HG03342 (cell line): ENCODE measurements at regions not wholly inside any gene's neighbourhood (a gene's known extent, or its start where the extent isn't known, plus 50 kb on each side); places are given as distances from the start of the nearest gene placed in this dataset.

ENCODE experiments used
- ATAC-seq: cut with Tn5 transposase; IDR thresholded peaks from one replicate; pipeline ENCODE4 v1.9.1; 2021; ENCODE audit warnings: mild to moderate bottlenecking, moderate library complexity; ENCODE audit not compliant: unreplicated experiment

GRCh38 chr3:77837456-77838025 lies 797.6 kb downstream of the ROBO2 start:
- no peak for ATAC-seq

DNA sequence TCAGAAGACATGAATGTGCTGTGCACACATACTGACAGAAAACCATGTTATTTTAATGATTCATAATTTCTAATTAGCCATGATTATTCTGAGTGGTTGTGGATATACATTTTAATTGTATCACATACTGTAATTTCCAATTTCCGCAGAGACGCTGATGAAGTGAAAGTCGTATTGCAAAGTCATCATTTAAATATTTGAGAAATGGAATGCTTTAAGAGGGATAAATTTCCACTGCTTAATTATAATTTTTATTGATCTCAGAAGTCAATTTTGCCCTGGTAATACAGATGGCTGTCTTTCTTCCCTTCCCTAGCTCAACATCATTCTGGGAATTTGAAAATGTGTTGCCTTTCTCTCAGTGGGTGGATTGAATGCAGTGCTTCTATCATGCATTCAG lies 819.3 kb downstream of the ROBO2 start:
- no peak for ATAC-seq

GRCh38 chr3:77868725-77869124 lies 828.8 kb downstream of the ROBO2 start:
- no peak for ATAC-seq

DNA sequence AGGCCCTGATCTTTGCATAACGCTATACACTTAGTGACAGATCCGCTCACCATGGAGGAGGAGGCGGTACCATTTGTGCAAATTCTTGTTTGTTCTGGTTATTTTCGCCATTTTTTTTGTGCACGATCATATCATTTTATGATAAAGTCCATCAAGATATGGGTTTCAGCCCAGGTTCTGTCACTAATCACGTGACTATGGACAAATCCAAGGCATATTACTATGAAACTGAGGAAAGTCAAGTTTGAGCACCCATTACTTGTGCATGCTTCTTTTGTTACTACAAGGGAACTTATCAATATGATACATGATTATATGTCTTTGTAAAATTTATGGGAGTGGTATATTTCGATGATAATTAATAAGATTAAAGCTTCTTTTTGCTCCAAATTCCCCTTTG lies 829.5 kb downstream of the ROBO2 start:
- ATAC-seq = no peak

GRCh38 chr3:77871436-77871835 lies 831.5 kb downstream of the ROBO2 start:
- no peak for ATAC-seq

DNA sequence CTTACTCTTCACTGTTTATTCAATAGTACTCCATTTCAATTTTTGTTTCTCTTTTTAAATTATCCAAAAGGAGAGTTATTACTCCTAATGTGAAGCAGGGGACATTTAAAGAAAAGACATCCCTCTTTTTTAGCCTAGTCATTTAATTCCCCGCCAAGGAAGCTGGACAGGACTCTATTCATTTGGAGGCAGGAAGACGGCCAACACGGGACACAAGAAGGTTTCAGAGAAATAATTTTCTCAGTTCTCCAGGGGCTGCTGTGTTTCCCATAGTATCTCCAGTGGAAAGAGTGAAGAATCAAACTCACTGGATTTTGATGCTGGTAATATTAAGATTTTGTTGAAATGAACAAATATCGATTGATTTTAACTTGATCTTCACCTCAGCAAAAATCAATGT lies 833.7 kb downstream of the ROBO2 start:
- no peak for ATAC-seq

GRCh38 chr3:77885381-77885780 lies 845.5 kb downstream of the ROBO2 start:
- ATAC-seq = no peak

DNA sequence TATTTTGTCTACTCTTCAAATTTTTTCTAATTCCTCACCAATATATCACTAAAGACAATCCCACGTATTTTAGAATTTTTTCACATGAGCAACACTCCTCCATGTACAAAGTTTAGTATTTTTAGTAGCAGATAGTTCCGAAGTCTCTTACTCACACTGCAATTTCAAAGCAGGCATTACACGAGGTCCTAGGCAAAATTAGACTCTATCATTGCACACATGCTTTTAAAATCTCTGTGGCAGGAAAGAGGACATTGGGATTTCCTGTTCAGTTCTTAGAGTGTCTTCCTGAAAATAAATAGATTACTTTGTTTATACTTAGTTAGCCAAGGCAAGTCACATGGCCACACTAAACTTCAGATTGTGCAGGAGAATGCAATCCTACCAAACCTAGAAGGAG lies 847.7 kb downstream of the ROBO2 start:
- no peak for ATAC-seq

DNA sequence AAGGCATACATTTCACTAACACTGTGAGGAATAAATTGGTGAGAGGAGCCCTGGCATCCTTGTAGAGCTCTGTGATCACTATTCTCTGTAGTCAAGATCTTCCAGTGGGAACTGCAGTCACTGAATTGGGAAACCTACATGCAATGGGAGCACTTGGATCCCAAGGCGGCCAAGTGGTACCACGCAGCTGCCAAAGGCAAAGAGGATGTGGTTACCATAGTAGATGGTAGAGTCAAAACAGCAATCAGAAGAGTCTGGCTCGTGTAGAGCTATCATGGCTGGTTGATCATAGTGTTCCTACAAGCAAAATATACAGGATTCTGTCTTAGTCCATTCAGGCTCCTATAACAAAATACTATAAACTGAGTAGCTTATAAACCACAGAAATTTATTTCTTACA lies 849.7 kb downstream of the ROBO2 start:
- ATAC-seq = no peak

GRCh38 chr3:77898621-77899020 lies 858.7 kb downstream of the ROBO2 start:
- ATAC-seq = no peak

- no peak for ATAC-seq
Observed at GRCh38 chr3:77902675-77903074, 862.8 kb downstream of the ROBO2 start.

DNA sequence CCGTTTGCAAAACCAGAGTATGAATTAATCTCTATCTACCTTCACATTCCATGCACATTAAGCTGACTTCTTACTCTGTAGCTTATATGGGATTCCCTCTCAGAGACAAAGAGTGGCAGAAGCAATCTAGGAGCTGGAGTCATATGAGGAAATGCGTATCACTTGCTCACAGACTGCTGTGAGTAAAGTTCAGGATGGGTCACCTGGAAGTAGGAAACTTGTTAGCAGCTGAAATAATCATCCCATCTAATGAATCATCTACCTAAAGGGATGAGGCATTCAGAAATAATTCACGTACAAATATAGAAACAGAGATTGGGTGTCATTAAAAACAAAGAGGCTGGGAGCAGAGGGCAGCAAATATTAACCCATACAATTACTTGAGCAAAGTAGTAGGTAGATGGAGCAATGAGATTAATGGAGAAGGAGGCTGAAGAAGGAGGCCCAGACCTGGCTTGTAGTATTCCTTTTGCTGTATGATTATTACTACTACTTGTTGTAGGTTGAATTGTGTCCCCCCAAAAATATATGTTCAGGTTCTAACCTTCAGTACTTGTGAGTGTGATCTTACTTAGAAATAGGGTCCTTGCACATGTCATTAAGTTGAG lies 866.3 kb downstream of the ROBO2 start:
- ATAC-seq = no peak

DNA sequence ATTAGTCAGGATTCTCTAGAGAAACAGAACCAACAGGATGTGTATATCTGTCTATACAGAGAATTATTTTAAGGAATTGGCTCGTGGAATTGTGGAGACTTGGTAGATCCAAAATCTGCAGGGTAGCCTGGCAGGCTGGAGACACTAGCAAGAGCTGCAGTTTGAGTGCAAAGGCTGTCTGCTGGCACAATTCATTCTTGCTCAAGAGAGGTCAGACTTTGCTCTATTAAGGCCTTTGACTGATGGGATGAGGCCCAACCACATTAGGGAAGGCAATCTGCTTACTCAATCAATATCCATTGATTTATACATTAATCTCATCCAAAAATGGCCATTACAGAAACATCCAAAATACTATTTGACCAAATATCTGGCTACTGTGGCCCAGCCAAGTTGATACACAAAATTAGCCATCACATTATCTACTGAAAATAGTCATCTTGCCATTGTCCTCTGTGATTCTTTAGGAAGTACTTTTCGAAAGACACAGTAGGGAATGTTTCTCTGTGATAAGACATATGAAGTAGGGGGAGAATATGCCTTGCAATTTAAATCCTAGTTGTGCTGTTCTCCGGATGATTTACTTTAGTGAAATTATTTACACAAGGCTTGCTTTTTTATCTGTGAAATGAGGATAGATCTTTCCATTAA lies 873.8 kb downstream of the ROBO2 start:
- no peak for ATAC-seq

- ATAC-seq = no peak
Observed at GRCh38 chr3:77915336-77915735, 875.4 kb downstream of the ROBO2 start.

- no peak for ATAC-seq
Observed at GRCh38 chr3:77917225-77917624, 877.3 kb downstream of the ROBO2 start.

DNA sequence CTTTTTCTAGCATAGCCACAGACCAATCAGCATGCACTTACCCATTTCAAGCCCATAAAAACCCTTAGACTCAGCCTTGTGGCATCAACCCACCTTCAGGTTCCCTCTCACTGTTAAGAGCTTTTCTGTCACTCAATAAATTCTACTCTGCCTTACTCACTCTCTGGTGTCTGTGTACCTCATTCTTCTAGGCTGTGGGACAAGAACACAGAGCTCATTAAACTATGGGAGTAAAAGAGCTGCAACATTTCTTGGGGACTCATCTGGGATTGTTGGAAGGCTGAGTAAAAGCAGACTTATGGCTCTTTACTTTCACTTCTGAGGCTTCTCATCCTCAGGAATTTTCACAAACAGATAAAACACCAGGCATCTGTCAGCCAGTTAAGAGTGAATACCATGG lies 879.3 kb downstream of the ROBO2 start:
- no peak for ATAC-seq

- ATAC-seq = no peak
Observed at GRCh38 chr3:77931255-77932009, 891.5 kb downstream of the ROBO2 start.

- no peak for ATAC-seq
Observed at GRCh38 chr3:77932926-77933325, 893.0 kb downstream of the ROBO2 start.

DNA sequence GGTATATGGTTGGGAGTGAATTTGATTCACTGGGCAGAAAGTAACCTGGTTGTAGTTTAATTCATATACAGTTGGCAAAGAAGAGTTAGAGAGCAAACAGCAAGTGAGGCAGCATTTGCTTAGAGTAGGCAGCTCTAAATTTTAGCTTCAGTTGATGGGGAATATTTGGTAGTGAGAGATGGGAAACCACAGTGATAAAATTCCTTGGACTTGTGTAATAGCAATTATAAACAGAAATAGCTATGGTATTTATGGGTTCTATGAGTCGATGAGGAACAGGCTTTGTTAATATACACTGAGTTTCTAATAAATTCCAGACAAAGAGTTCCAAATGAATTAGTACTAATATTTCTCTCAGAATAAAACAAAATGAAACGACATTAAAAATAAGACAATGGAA lies 894.0 kb downstream of the ROBO2 start:
- ATAC-seq = no peak

GRCh38 chr3:77935418-77935817 lies 895.5 kb downstream of the ROBO2 start:
- no peak for ATAC-seq

GRCh38 chr3:77939726-77940125 lies 899.8 kb downstream of the ROBO2 start:
- no peak for ATAC-seq

GRCh38 chr3:77943598-77943997 lies 903.7 kb downstream of the ROBO2 start:
- ATAC-seq = no peak
